HepG2 (cell line): ENCODE measurements at regions not wholly inside any gene's neighbourhood (a gene's known extent, or its start where the extent isn't known, plus 50 kb on each side); places are given as distances from the start of the nearest gene placed in this dataset.
"Not testable (repeated sequence)": the region's sequence is repeated elsewhere in the genome, so short reads cannot be mapped to it uniquely, and the experiment has no call there.

Experiments
- ATAC-seq: fragments of 200-7000 bp; cut with Tn5 transposase; 3 replicates; pipeline ENCODE4 v1.9.1; 2020; ENCODE audit warnings: mild to moderate bottlenecking, moderate library complexity
- BruUV-seq: library from RNA; stranded (reverse); fragments of 400-500 nt; replicated peaks from 2 replicates; lab custom pipeline; 2021; lab: Mats Ljungman, UMichigan
- CTCF ChIA-PET: fragments of 300-600 bp; formaldehyde crosslinking; extraction: SDS; loops from one replicate; lab custom pipeline; 2021; ENCODE audit warnings: low total read pairs, inconsistent platforms, low intra/inter-chr PET ratio; lab: Yijun Ruan, JAX
- POLR2A ChIA-PET: fragments of 350-600 bp; sonication (Branson Sonifier 250); formaldehyde crosslinking; loops from one replicate; lab custom pipeline; 2020; ENCODE audit warnings: antibody characterized with exemption, inconsistent platforms; lab: Yijun Ruan, JAX
- DNase-seq: peaks from one replicate; pipeline ENCODE4 v3.0.0-alpha.2; 2015; ENCODE audit warnings: low spot score
- FAIRE-seq: peaks from 3 replicates; lab custom pipeline; 2011; peaks lifted over from hg19 to GRCh38; lab: Jason Lieb, UNC
- H2AFZ ChIP-seq: one replicate; pipeline ENCODE4 v1.6.1; 2011; ENCODE audit warnings: low read length, inconsistent platforms
- H3K27ac ChIP-seq: fragments of 300-600 bp; 3 replicates; pipeline ENCODE4 v1.8.0; 2011; ENCODE audit warnings: mixed run types, mild to moderate bottlenecking, mixed read lengths, low read length, inconsistent platforms; ENCODE audit not compliant: insufficient read depth; ENCODE audit errors: extremely low read length
- H3K27me3 ChIP-seq, 2 experiments: fragments of 200-600 bp in 1 of 2; 2 replicates in 1 of 2; 3 replicates in 1 of 2; pipeline versions ENCODE4 v1.6.0 to v1.8.0; 2011; ENCODE audit warnings: low read length in 2 of 2, mild to moderate bottlenecking in 2 of 2, moderate library complexity in 2 of 2, inconsistent platforms in 1 of 2; ENCODE audit not compliant: insufficient read depth in 2 of 2, control insufficient read depth in 1 of 2
- H3K36me3 ChIP-seq, 2 experiments: fragments of 200-600 bp in 1 of 2; replicated peaks in 1 of 2; 2 replicates in 1 of 2; 3 replicates in 1 of 2; pipeline versions ENCODE4 v1.5.1 to v1.8.0; 2011; ENCODE audit warnings: low read length in 2 of 2, inconsistent platforms in 1 of 2; ENCODE audit not compliant: insufficient read depth in 2 of 2, control insufficient read depth in 1 of 2
- H3K4me1 ChIP-seq: 2 replicates; pipeline ENCODE4 v1.5.1; 2012; ENCODE audit warnings: low read length, inconsistent platforms; ENCODE audit not compliant: insufficient read depth
- H3K4me2 ChIP-seq: 2 replicates; pipeline ENCODE4 v1.6.0; 2011; ENCODE audit warnings: low read depth, low read length, inconsistent platforms
- H3K4me3 ChIP-seq, 3 experiments: fragments of 200-600 bp in 1 of 3; sonication (generic), shearing (Covaris generic) in 1 of 3; replicated peaks in 1 of 3; 2 replicates each; pipeline ENCODE4 v1.5.1; 2011 to 2016; ENCODE audit warnings: low read length in 3 of 3, inconsistent platforms in 2 of 3, low read depth in 2 of 3, mild to moderate bottlenecking in 2 of 3, control low read depth in 1 of 3, mixed read lengths in 1 of 3; ENCODE audit not compliant: insufficient read depth in 1 of 3
- H3K79me2 ChIP-seq: one replicate; pipeline ENCODE4 v1.6.1; 2011; ENCODE audit warnings: low read length, inconsistent platforms; ENCODE audit not compliant: insufficient read depth
- H3K9ac ChIP-seq: 2 replicates; pipeline ENCODE4 v1.6.0; 2011; ENCODE audit warnings: mild to moderate bottlenecking, low read depth, low read length, inconsistent platforms; ENCODE audit not compliant: insufficient read depth
- H3K9me3 ChIP-seq: 2 replicates; pipeline ENCODE4 v1.5.1; 2012; ENCODE audit warnings: mild to moderate bottlenecking, low read length
- H4K20me1 ChIP-seq: 2 replicates; pipeline ENCODE4 v1.6.0; 2011; ENCODE audit warnings: inconsistent platforms, mild to moderate bottlenecking, low read length, moderate library complexity; ENCODE audit not compliant: insufficient read depth
- CCDC6 ChIP-seq: sonication (generic); formaldehyde crosslinking; IDR thresholded peaks from 2 replicates; pipeline ENCODE4 v1.8.1; 2022; ENCODE audit warnings: mild to moderate bottlenecking, missing genetic modification reagents, moderate library complexity
- HNRNPLL ChIP-seq: fragments of 200-400 bp; formaldehyde crosslinking; IDR thresholded peaks from 2 replicates; pipeline ENCODE4 v1.6.1; 2017; ENCODE audit warnings: mild to moderate bottlenecking, low read depth, low read length; ENCODE audit not compliant: poor library complexity, severe bottlenecking
- NFKB2 ChIP-seq: sonication (generic); formaldehyde crosslinking; IDR thresholded peaks from 2 replicates; pipeline ENCODE4 v1.4.0; 2020; ENCODE audit warnings: missing genetic modification reagents, borderline replicate concordance
- TFDP2 ChIP-seq: sonication (generic); formaldehyde crosslinking; IDR thresholded peaks from 2 replicates; pipeline ENCODE4 v1.4.0; 2020; ENCODE audit warnings: missing genetic modification reagents
- UBTF ChIP-seq: sonication (generic); formaldehyde crosslinking; IDR thresholded peaks from 2 replicates; pipeline ENCODE4 v1.4.0; 2020; ENCODE audit warnings: mild to moderate bottlenecking, missing genetic modification reagents
- YY1 ChIP-seq: IDR thresholded peaks from 2 replicates; pipeline ENCODE4 v1.6.1; 2011; ENCODE audit warnings: low read length, low read depth, moderate library complexity, mild to moderate bottlenecking; ENCODE audit not compliant: insufficient read depth, insufficient replicate concordance
- ZFY ChIP-seq: sonication (generic); formaldehyde crosslinking; IDR thresholded peaks from 2 replicates; pipeline ENCODE4 v1.4.0; 2020; ENCODE audit warnings: missing genetic modification reagents
- ZIK1 ChIP-seq: sonication (generic); formaldehyde crosslinking; IDR thresholded peaks from 2 replicates; pipeline ENCODE4 v1.5.0; 2020; ENCODE audit warnings: mild to moderate bottlenecking, low read depth, missing genetic modification reagents, borderline replicate concordance
- ZNF121 ChIP-seq: sonication (generic); formaldehyde crosslinking; IDR thresholded peaks from 2 replicates; pipeline ENCODE4 v1.5.0; 2020; ENCODE audit warnings: mild to moderate bottlenecking, missing genetic modification reagents
- ZNF441 ChIP-seq: sonication (generic); formaldehyde crosslinking; IDR thresholded peaks from 2 replicates; pipeline ENCODE4 v1.7.0; 2021; ENCODE audit warnings: missing genetic modification reagents, borderline replicate concordance
- ZNF687 ChIP-seq: sonication (generic); formaldehyde crosslinking; IDR thresholded peaks from 2 replicates; pipeline ENCODE4 v1.5.1; 2020; ENCODE audit warnings: mild to moderate bottlenecking, missing genetic modification reagents, moderate library complexity
- ZNF768 ChIP-seq: sonication (generic); formaldehyde crosslinking; IDR thresholded peaks from 2 replicates; pipeline ENCODE4 v1.4.0; 2020; ENCODE audit warnings: missing genetic modification reagents
- ZNF777 ChIP-seq: sonication (generic); formaldehyde crosslinking; IDR thresholded peaks from 2 replicates; pipeline ENCODE4 v1.4.0; 2020; ENCODE audit warnings: missing genetic modification reagents
- ZSCAN31 ChIP-seq: sonication (generic); formaldehyde crosslinking; IDR thresholded peaks from 2 replicates; pipeline ENCODE4 v1.5.0; 2020; ENCODE audit warnings: low read depth, mild to moderate bottlenecking, missing genetic modification reagents
- WGBS: methylation state at CpG from one replicate; pipeline ENCODE4 v1.1.6; 2017; ENCODE audit warnings: low lambda C conversion rate; 5-methylcytosine and 5-hydroxymethylcytosine counted together
- in situ Hi-C: cut with HindIII; loops from 2 replicates; pipeline ENCODE4 v1.10.0; 2017; ENCODE audit warnings: low pct_unique_long_range_greater_than_20kb; ENCODE audit not compliant: extremely low pct_ligation_motif_present
- intact Hi-C: fragments of 100-400 bp; cut with micrococcal nuclease; formaldehyde crosslinking; loops from one replicate; pipeline ENCODE4 v1.10.0; 2022; ENCODE audit not compliant: unreplicated experiment

GRCh38 chr4:9532134-9532862 lies 88.1 kb downstream of the DEFB131A start:
- BruUV-seq, H4K20me1 ChIP-seq, H3K9ac ChIP-seq, H3K36me3 ChIP-seq, intact Hi-C loops, H3K79me2 ChIP-seq, in situ Hi-C loops, H2AFZ ChIP-seq, FAIRE-seq, H3K4me1 ChIP-seq, H3K27me3 ChIP-seq, H3K27ac ChIP-seq, POLR2A ChIA-PET, H3K9me3 ChIP-seq: not testable (repeated sequence)
- peak overlapping the region; percentile 71 for H3K4me2 ChIP-seq
- ATAC-seq, result peak; percentile 80
- 15% methylated on average over 5 of the region's 81 CpGs for WGBS
- CTCF ChIA-PET, result interaction anchor here (0.6 to 0.8 kb wide), 2 partner anchors 127 to 128 kb away, joined by 3 read pairs; no protein-coding TSS in a partner anchor
- peak; percentile 15 for DNase-seq
- peak overlapping the region; percentile 20 to 55 (median 30); a peak in 3 of 6 replicates for H3K4me3 ChIP-seq
- TF ChIP-seq ZIK1 (CRISPR knock-in tag), result 0 out of 2 replicates have a peak, but pooled peaks have one; percentile 35
- TF ChIP-seq ZNF777 (CRISPR knock-in tag), result peak; percentile 55; the same call in 1 of the 2 replicates
- peak; percentile 42 for TF ChIP-seq ZNF687 (CRISPR knock-in tag)
- peak; percentile 34 for TF ChIP-seq HNRNPLL
- TF ChIP-seq ZSCAN31, result 0 out of 2 replicates have a peak, but pooled peaks have one; percentile 33
- peak; percentile 89 for TF ChIP-seq ZNF121
- TF ChIP-seq YY1, result peak; percentile 48
- peak; percentile 16; the same call in 1 of the 2 replicates for TF ChIP-seq ZFY
- TF ChIP-seq UBTF, result peak; percentile 57; the same call in 1 of the 2 replicates
- peak; percentile 24; the same call in 1 of the 2 replicates for TF ChIP-seq NFKB2 (CRISPR knock-in tag)
- peak; percentile 13; the same call in 1 of the 2 replicates for TF ChIP-seq ZNF768 (CRISPR knock-in tag)
- 0 out of 2 replicates have a peak, but pooled peaks have one; percentile 27 for TF ChIP-seq TFDP2 (CRISPR knock-in tag)
- peak; percentile 31; the same call in 1 of the 2 replicates for TF ChIP-seq ZNF441 (CRISPR knock-in tag)
- TF ChIP-seq CCDC6 (CRISPR knock-in tag), result 0 out of 2 replicates have a peak, but pooled peaks have one; percentile 31
